WERI-Rb-1 (cell line): ENCODE measurements at regions not wholly inside any gene's neighbourhood (a gene's known extent, or its start where the extent isn't known, plus 50 kb on each side); places are given as distances from the start of the nearest gene placed in this dataset.

Experiments
- DNase-seq: peaks from one replicate; pipeline ENCODE4 v3.0.0-alpha.2; 2020
- H3K27ac ChIP-seq: fragments of 250-450 bp; sonication (Bioruptor Pico); 2 replicates; pipeline ENCODE4 v1.5.1; 2020; ENCODE audit warnings: mild to moderate bottlenecking, moderate library complexity
- H3K27me3 ChIP-seq: fragments of 250-450 bp; sonication (Bioruptor Pico); 2 replicates; pipeline ENCODE4 v1.5.1; 2021; ENCODE audit warnings: mild to moderate bottlenecking, low read depth, moderate library complexity; ENCODE audit not compliant: insufficient read depth, severe bottlenecking
- H3K36me3 ChIP-seq: fragments of 250-450 bp; sonication (Bioruptor Pico); 2 replicates; pipeline ENCODE4 v1.5.1; 2020; ENCODE audit warnings: mild to moderate bottlenecking, moderate library complexity
- H3K4me3 ChIP-seq: 2 replicates; pipeline ENCODE4 v1.5.1; 2011; ENCODE audit warnings: low read depth, mild to moderate bottlenecking, control low read depth, low read length
- H3K9me3 ChIP-seq: fragments of 250-450 bp; sonication (Bioruptor Pico); 2 replicates; pipeline ENCODE4 v1.5.1; 2021; ENCODE audit warnings: mild to moderate bottlenecking, moderate library complexity; ENCODE audit not compliant: severe bottlenecking
- TF ChIP-seq, protein P1 (sequence below): IDR thresholded peaks from 2 replicates; pipeline ENCODE4 v1.5.1; 2011; ENCODE audit warnings: low read depth, mild to moderate bottlenecking, control low read depth, inconsistent platforms, low read length

- TF ChIP-seq, protein P1, sequence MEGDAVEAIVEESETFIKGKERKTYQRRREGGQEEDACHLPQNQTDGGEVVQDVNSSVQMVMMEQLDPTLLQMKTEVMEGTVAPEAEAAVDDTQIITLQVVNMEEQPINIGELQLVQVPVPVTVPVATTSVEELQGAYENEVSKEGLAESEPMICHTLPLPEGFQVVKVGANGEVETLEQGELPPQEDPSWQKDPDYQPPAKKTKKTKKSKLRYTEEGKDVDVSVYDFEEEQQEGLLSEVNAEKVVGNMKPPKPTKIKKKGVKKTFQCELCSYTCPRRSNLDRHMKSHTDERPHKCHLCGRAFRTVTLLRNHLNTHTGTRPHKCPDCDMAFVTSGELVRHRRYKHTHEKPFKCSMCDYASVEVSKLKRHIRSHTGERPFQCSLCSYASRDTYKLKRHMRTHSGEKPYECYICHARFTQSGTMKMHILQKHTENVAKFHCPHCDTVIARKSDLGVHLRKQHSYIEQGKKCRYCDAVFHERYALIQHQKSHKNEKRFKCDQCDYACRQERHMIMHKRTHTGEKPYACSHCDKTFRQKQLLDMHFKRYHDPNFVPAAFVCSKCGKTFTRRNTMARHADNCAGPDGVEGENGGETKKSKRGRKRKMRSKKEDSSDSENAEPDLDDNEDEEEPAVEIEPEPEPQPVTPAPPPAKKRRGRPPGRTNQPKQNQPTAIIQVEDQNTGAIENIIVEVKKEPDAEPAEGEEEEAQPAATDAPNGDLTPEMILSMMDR: no peak
- Histone ChIP-seq H3K27ac (no peak overlapping the region), H3K9me3 (no peaks in the 10 kb centered on the region), H3K36me3 (no peaks in the 10 kb centered on the region), H3K4me3 (no peak overlapping the region), H3K27me3 (no peaks in the 10 kb centered on the region)
- DNase-seq: no peak
These were observed 847.9 kb downstream of the EFNA5 start for GRCh38 chr5:106822851-106823250.

DNA sequence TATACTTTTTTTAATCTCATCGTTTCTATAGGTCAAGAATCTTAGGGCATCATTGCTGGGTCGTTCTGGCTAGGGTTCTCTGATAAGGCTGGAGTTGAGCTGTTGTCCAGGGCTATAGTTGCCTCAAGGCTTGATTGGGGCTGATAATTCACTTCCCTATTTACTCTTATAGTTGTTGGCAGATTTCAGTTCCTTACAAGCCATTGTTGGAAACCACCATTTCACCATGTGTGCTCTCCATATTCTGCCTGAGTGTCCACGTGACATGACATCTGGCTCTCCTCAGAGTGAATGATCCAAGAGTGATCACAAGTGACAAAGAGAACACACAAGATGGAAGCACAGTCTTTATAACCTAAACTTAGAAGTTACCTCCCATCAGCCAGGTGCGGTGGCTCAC is 852.2 kb downstream of the EFNA5 start:
- no peak overlapping the region for H3K4me3 ChIP-seq
- H3K9me3 ChIP-seq: no peaks in the 10 kb centered on the region
- TF ChIP-seq, protein P1: no peak
- no peak for DNase-seq
- no peaks in the 10 kb centered on the region for H3K36me3 ChIP-seq
- H3K27ac ChIP-seq: no peak overlapping the region
- no peaks in the 10 kb centered on the region for H3K27me3 ChIP-seq

DNA sequence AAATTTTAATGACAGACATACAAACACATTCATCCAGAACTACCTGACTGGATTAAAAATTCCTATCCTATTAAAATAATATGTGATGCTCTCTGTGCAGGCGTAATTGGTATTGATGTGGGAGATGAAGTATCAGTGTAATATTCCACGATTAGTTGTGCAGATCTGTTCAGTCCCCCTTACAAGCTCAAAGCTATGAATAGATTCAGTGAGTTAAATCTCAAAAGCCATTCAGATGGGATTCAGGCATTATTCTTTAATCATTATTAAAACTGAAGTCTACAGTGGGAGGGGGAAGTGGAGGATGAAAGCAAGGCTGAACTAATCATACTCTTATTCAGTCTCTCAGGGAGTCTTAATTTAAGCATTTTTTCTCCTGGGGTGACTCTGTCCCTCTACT is 855.8 kb downstream of the EFNA5 start:
- Histone ChIP-seq H3K27ac (no peak overlapping the region), H3K9me3 (no peaks in the 10 kb centered on the region), H3K36me3 (no peaks in the 10 kb centered on the region)

DNA sequence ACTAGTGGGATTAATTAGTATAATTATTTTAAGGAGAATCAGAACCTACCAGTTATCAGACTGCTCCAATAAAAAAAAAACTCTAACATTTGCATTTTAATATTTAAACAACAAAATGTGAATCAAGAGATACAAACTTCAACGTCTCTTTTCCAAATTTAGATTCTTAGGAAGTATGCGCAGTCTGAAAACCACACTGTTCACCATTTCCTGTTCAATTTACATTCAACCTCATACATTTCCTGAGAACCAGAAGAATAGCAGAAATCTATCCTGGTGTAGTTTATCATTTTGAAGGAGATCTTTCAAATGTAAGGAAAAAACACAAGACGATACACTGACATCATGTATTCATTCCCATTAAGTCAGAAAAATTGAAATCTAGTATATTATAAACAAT is 869.2 kb downstream of the EFNA5 start:
- H3K9me3 ChIP-seq: no peaks in the 10 kb centered on the region
- no peaks in the 10 kb centered on the region for H3K36me3 ChIP-seq
- H3K27ac ChIP-seq: no peak overlapping the region
- no peak for DNase-seq
- no peak overlapping the region for H3K4me3 ChIP-seq
- no peaks in the 10 kb centered on the region for H3K27me3 ChIP-seq
- TF ChIP-seq, protein P1: no peak

More for the DNA sequence above, 855.8 kb downstream of the EFNA5 start:
- DNase-seq: no peak
- H3K27me3 ChIP-seq: no peaks in the 10 kb centered on the region
- no peak overlapping the region for H3K4me3 ChIP-seq
- TF ChIP-seq, protein P1: no peak

GRCh38 chr5:106797996-106798395 is 872.7 kb downstream of the EFNA5 start:
- H3K27me3 ChIP-seq: no peaks in the 10 kb centered on the region
- TF ChIP-seq, protein P1: no peak
- H3K9me3 ChIP-seq: no peaks in the 10 kb centered on the region
- H3K4me3 ChIP-seq: no peak overlapping the region
- no peaks in the 10 kb centered on the region for H3K36me3 ChIP-seq
- DNase-seq: peak; percentile 27
- H3K27ac ChIP-seq: no peak overlapping the region

DNA sequence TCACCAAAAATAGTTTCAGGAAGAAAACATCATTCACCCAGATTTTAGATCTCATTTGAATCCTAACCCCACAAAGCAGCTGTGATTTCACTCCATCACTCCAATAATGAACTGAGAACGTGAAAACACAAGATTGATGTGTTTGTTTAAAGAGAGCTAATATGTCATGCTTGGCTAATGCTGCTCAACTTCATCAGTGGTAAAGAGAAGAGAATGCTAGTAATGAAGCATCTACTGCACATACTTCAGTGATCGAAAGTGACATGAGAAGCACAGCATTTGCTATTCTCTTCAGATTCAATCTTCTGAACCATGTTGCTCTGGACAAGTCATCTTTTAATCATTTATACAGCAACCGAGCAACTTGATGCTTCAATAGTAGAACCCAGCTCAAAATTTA is 874.7 kb downstream of the EFNA5 start:
- Histone ChIP-seq H3K9me3 (no peaks in the 10 kb centered on the region), H3K27me3 (no peaks in the 10 kb centered on the region), H3K36me3 (no peaks in the 10 kb centered on the region), H3K4me3 (no peak overlapping the region), H3K27ac (no peak overlapping the region)
- TF ChIP-seq, protein P1: no peak
- no peak for DNase-seq
